IMR-90 (cell line): ENCODE measurements at regions not wholly inside any gene's neighbourhood (a gene's known extent, or its start where the extent isn't known, plus 50 kb on each side); places are given as distances from the start of the nearest gene placed in this dataset.

Experiments used
- ATAC-seq: fragments of 200-7000 bp; cut with Tn5 transposase; 2 replicates; pipeline ENCODE4 v1.9.1; 2020; ENCODE audit warnings: low read depth, mild to moderate bottlenecking, moderate library complexity
- BruUV-seq: library from RNA; stranded (reverse); fragments of 400-500 nt; replicated peaks from 2 replicates; lab custom pipeline; 2021; lab: Mats Ljungman, UMichigan
- CTCF ChIA-PET: fragments of 300-600 bp; formaldehyde crosslinking; extraction: SDS; loops from one replicate; lab custom pipeline; 2021; ENCODE audit warnings: antibody characterized with exemption; lab: Yijun Ruan, JAX
- POLR2A ChIA-PET: fragments of 300-600 bp; sonication (Branson Sonifier 250); formaldehyde crosslinking; loops from one replicate; lab custom pipeline; 2022; ENCODE audit warnings: antibody characterized with exemption; ENCODE audit not compliant: unreplicated experiment; lab: Charles Lee
- DNase-seq: peaks from one replicate; pipeline ENCODE4 v3.0.0; 2013
- H2AFZ ChIP-seq: replicated peaks from 2 replicates; pipeline ENCODE3; 2013; ENCODE audit warnings: low read length, mild to moderate bottlenecking; ENCODE audit not compliant: poor library complexity
- H2AK5ac ChIP-seq: 2 replicates; pipeline ENCODE4 v1.6.1; 2013; ENCODE audit warnings: low read depth, low read length, inconsistent platforms
- H2AK9ac ChIP-seq: replicated peaks from 2 replicates; pipeline ENCODE3; 2013; ENCODE audit warnings: mild to moderate bottlenecking, low read depth, low read length, moderate library complexity; ENCODE audit not compliant: poor library complexity
- H2BK120ac ChIP-seq: 2 replicates; pipeline ENCODE4 v1.6.1; 2013; ENCODE audit warnings: low read depth, low read length, inconsistent platforms
- H2BK15ac ChIP-seq: 3 replicates; pipeline ENCODE4 v1.6.1; 2013; ENCODE audit warnings: low read depth, low read length, inconsistent platforms
- H2BK20ac ChIP-seq: 2 replicates; pipeline ENCODE4 v1.6.1; 2013; ENCODE audit warnings: low read depth, mild to moderate bottlenecking, inconsistent platforms, low read length, moderate library complexity
- H2BK5ac ChIP-seq: 2 replicates; pipeline ENCODE4 v1.6.1; 2013; ENCODE audit warnings: mild to moderate bottlenecking, low read depth, low read length, inconsistent platforms; ENCODE audit not compliant: poor library complexity, severe bottlenecking
- H3K14ac ChIP-seq: replicated peaks from 2 replicates; pipeline ENCODE4 v1.6.1; 2013; ENCODE audit warnings: low read depth, low read length, inconsistent platforms
- H3K18ac ChIP-seq: 2 replicates; pipeline ENCODE4 v1.6.1; 2013; ENCODE audit warnings: low read depth, low read length, control low read depth
- H3K23ac ChIP-seq: 2 replicates; pipeline ENCODE4 v1.6.1; 2013; ENCODE audit warnings: low read depth, low read length, inconsistent platforms
- H3K27ac ChIP-seq: 2 replicates; pipeline ENCODE4 v1.5.1; 2013; ENCODE audit warnings: mild to moderate bottlenecking, control low read depth, low read length; ENCODE audit not compliant: insufficient read depth
- H3K27me3 ChIP-seq: 2 replicates; pipeline ENCODE4 v1.6.1; 2013; ENCODE audit warnings: low read length; ENCODE audit not compliant: control insufficient read depth, insufficient read depth
- H3K36me3 ChIP-seq: 2 replicates; pipeline ENCODE4 v1.6.1; 2013; ENCODE audit warnings: low read length, mixed read lengths; ENCODE audit not compliant: control insufficient read depth, insufficient read depth
- H3K4ac ChIP-seq: 2 replicates; pipeline ENCODE4 v1.6.1; 2013; ENCODE audit warnings: low read depth, low read length, inconsistent platforms
- H3K4me1 ChIP-seq: 2 replicates; pipeline ENCODE4 v1.6.1; 2013; ENCODE audit warnings: low read length, mixed read lengths; ENCODE audit not compliant: control insufficient read depth, insufficient read depth
- H3K4me2 ChIP-seq: 2 replicates; pipeline ENCODE4 v1.6.1; 2013; ENCODE audit warnings: low read depth, mild to moderate bottlenecking, control low read depth, low read length, moderate library complexity
- H3K4me3 ChIP-seq: 2 replicates; pipeline ENCODE4 v1.5.1; 2013; ENCODE audit warnings: low read depth, mild to moderate bottlenecking, control low read depth, low read length, moderate library complexity; ENCODE audit not compliant: insufficient read depth
- H3K56ac ChIP-seq: 2 replicates; pipeline ENCODE4 v1.6.1; 2013; ENCODE audit warnings: low read length, inconsistent platforms; ENCODE audit not compliant: insufficient read depth; ENCODE audit errors: extremely low read depth
- H3K79me1 ChIP-seq, 2 experiments: 2 replicates each; pipeline ENCODE4 v1.6.1; 2013; ENCODE audit warnings: low read length in 2 of 2, inconsistent platforms in 1 of 2, low read depth in 1 of 2
- H3K9ac ChIP-seq: 2 replicates; pipeline ENCODE4 v1.6.1; 2013; ENCODE audit warnings: low read depth, low read length, control low read depth
- H3K9me1 ChIP-seq: 2 replicates; pipeline ENCODE4 v1.6.1; 2013; ENCODE audit warnings: low read length, inconsistent platforms; ENCODE audit not compliant: insufficient read depth
- H3K9me3 ChIP-seq: 2 replicates; pipeline ENCODE4 v1.6.1; 2013; ENCODE audit warnings: low read length; ENCODE audit not compliant: control insufficient read depth, insufficient read depth
- H4K20me1 ChIP-seq: 2 replicates; pipeline ENCODE4 v1.6.1; 2013; ENCODE audit warnings: low read length, inconsistent platforms; ENCODE audit not compliant: insufficient read depth
- H4K5ac ChIP-seq: 2 replicates; pipeline ENCODE4 v1.6.1; 2013; ENCODE audit warnings: mild to moderate bottlenecking, low read depth, low read length, control low read depth
- H4K8ac ChIP-seq, 2 experiments: 2 replicates each; pipeline ENCODE4 v1.6.1; 2013; ENCODE audit warnings: low read depth in 2 of 2, low read length in 2 of 2, control low read depth in 1 of 2, inconsistent platforms in 1 of 2
- H4K91ac ChIP-seq: 2 replicates; pipeline ENCODE4 v1.6.1; 2013; ENCODE audit warnings: low read depth, low read length, inconsistent platforms; ENCODE audit not compliant: insufficient read depth
- BHLHE40 ChIP-seq: fragments of 150-350 bp; IDR thresholded peaks from 2 replicates; pipeline ENCODE4 v1.6.1; 2016; ENCODE audit warnings: mild to moderate bottlenecking, low read depth, low read length
- CEBPB ChIP-seq: IDR thresholded peaks from 2 replicates; pipeline ENCODE4 v1.6.1; 2012; ENCODE audit warnings: low read depth, low read length, improper control_type of control experiment
- CHD1 ChIP-seq: IDR thresholded peaks from 2 replicates; pipeline ENCODE4 v1.6.1; 2012; ENCODE audit warnings: low read depth, low read length, improper control_type of control experiment
- CTCF ChIP-seq: conservative IDR thresholded peaks from 2 replicates; pipeline ENCODE4 v1.5.1; 2012; ENCODE audit warnings: mild to moderate bottlenecking, low read depth, low read length, improper control_type of control experiment
- ELK1 ChIP-seq: fragments of 150-350 bp; IDR thresholded peaks from 2 replicates; pipeline ENCODE4 v1.6.1; 2016; ENCODE audit warnings: low read depth, mild to moderate bottlenecking, low read length, moderate library complexity, borderline replicate concordance
- FOS ChIP-seq: fragments of 150-350 bp; IDR thresholded peaks from 2 replicates; pipeline ENCODE4 v1.6.1; 2016; ENCODE audit warnings: low read depth, low read length
- MAFK ChIP-seq: IDR thresholded peaks from 2 replicates; pipeline ENCODE4 v1.6.1; 2012; ENCODE audit warnings: low read depth, low read length, improper control_type of control experiment
- MAZ ChIP-seq: IDR thresholded peaks from 2 replicates; pipeline ENCODE4 v1.6.1; 2012; ENCODE audit warnings: low read depth, mild to moderate bottlenecking, low read length, improper control_type of control experiment, moderate library complexity, borderline replicate concordance
- MXI1 ChIP-seq: IDR thresholded peaks from 2 replicates; pipeline ENCODE4 v1.6.1; 2012; ENCODE audit warnings: low read depth, mild to moderate bottlenecking, low read length, moderate library complexity, borderline replicate concordance
- NFE2L2 ChIP-seq: fragments of 150-350 bp; IDR thresholded peaks from 2 replicates; pipeline ENCODE4 v1.6.1; 2016; ENCODE audit warnings: low read depth, mild to moderate bottlenecking, low read length
- POLR2A ChIP-seq: IDR thresholded peaks from 2 replicates; pipeline ENCODE4 v1.6.1; 2012; ENCODE audit warnings: mild to moderate bottlenecking, low read depth, low read length
- RAD21 ChIP-seq: IDR thresholded peaks from 2 replicates; pipeline ENCODE4 v1.6.1; 2012; ENCODE audit warnings: low read length, improper control_type of control experiment
- RCOR1 ChIP-seq: IDR thresholded peaks from 2 replicates; pipeline ENCODE4 v1.6.1; 2012; ENCODE audit warnings: mild to moderate bottlenecking, low read length, improper control_type of control experiment; ENCODE audit not compliant: insufficient replicate concordance
- RFX5 ChIP-seq: IDR thresholded peaks from 2 replicates; pipeline ENCODE4 v1.8.0; 2012; ENCODE audit warnings: low read depth, mild to moderate bottlenecking, low read length, moderate library complexity
- SMC3 ChIP-seq: fragments of 150-350 bp; IDR thresholded peaks from 2 replicates; pipeline ENCODE4 v1.6.1; 2016; ENCODE audit warnings: low read depth, mild to moderate bottlenecking, antibody characterized with exemption, low read length, moderate library complexity
- USF2 ChIP-seq: fragments of 150-350 bp; IDR thresholded peaks from 2 replicates; pipeline ENCODE4 v1.6.1; 2017; ENCODE audit warnings: mild to moderate bottlenecking, antibody characterized with exemption, low read length, low read depth
- WGBS, 2 experiments: methylation state at CpG; one replicate each; pipeline versions ENCODE4 v1.1.5 to v1.1.7; 2013; ENCODE audit warnings: missing lambda C conversion rate in 2 of 2; ENCODE audit not compliant: insufficient read length in 1 of 2; ENCODE audit errors: extremely low coverage in 2 of 2; 5-methylcytosine and 5-hydroxymethylcytosine counted together
- dilution Hi-C: fragments of 300-500 bp; cut with HindIII; formaldehyde crosslinking; loops from one replicate; pipeline ENCODE4 v1.14.3; 2018; ENCODE audit warnings: low sequenced_read_pairs; ENCODE audit not compliant: unreplicated experiment
- in situ Hi-C: fragments of 300-500 bp; cut with MboI; formaldehyde crosslinking; loops from 3 replicates; pipeline ENCODE4 v1.14.3; 2019; ENCODE audit warnings: low sequenced_read_pairs, inconsistent platforms, mixed read lengths
- intact Hi-C: fragments of 100-400 bp; cut with micrococcal nuclease; formaldehyde crosslinking; loops from 2 replicates; pipeline ENCODE4 v1.10.0; 2022

- Histone ChIP-seq H3K9ac (no peak overlapping the region), H3K14ac (no peak overlapping the region), H3K18ac (no peak overlapping the region), H3K4me2 (no peak overlapping the region), H4K8ac (no peak overlapping the region), H4K5ac (no peak overlapping the region), H2BK15ac (no peak overlapping the region), H3K56ac (no peak overlapping the region), H2BK120ac (no peak overlapping the region), H4K91ac (no peak overlapping the region), H2AK9ac (no peak overlapping the region), H2AFZ (no peak overlapping the region), H3K27ac (no peak overlapping the region), H3K9me1 (no peaks in the 10 kb centered on the region), H2BK20ac (no peak overlapping the region), H2BK5ac (no peak overlapping the region), H3K36me3 (no peaks in the 10 kb centered on the region), H3K4me1 (no peaks in the 10 kb centered on the region), H2AK5ac (no peak overlapping the region), H3K9me3 (no peaks in the 10 kb centered on the region), H3K4ac (no peak overlapping the region), H3K4me3 (no peak overlapping the region), H3K79me1 (no peaks in the 10 kb centered on the region), H3K23ac (no peak overlapping the region), H4K20me1 (no peaks in the 10 kb centered on the region), H3K27me3 (no peaks in the 10 kb centered on the region)
- ChIA-PET POLR2A (no interaction called here), CTCF (no interaction called here)
- DNase-seq (no peak), ATAC-seq (no peak)
- dilution Hi-C loops: no loop called here
- WGBS, 2 experiments: no CpG with 5 or more reads among the region's 4 CpGs
- intact Hi-C loops: no loop called here
- TF ChIP-seq ELK1: no peak
- TF ChIP-seq RCOR1: no peak
- TF ChIP-seq BHLHE40: no peak
- TF ChIP-seq USF2: no peak
- TF ChIP-seq CHD1: no peak
- no peak for TF ChIP-seq CEBPB
- TF ChIP-seq NFE2L2: no peak
- no peak for TF ChIP-seq RFX5
- TF ChIP-seq POLR2A: no peak
- TF ChIP-seq RAD21: no peak
- no peak for TF ChIP-seq MXI1
- no peak for TF ChIP-seq FOS
- TF ChIP-seq CTCF: no peak
- TF ChIP-seq MAZ: no peak
- TF ChIP-seq SMC3: no peak
- no peak for TF ChIP-seq MAFK
- BruUV-seq: no TSS peak
- in situ Hi-C loops: no loop called here
These were observed 445.6 kb downstream of the NFIB start for GRCh38 chr9:13868336-13868735.
